H1 (cell line): ENCODE measurements at regions not wholly inside any gene's neighbourhood (a gene's known extent, or its start where the extent isn't known, plus 50 kb on each side); places are given as distances from the start of the nearest gene placed in this dataset.
A peak's percentile ranks its signal among the peaks of the same experiment; 100 is the strongest.

Experiments
- CTCF ChIA-PET: fragments of 300-600 bp; sonication (Branson Sonifier 250); formaldehyde crosslinking; loops from one replicate; lab custom pipeline; 2021; ENCODE audit not compliant: partially characterized antibody; lab: Charles Lee
- POLR2A ChIA-PET: fragments of 300-600 bp; sonication (Branson Sonifier 250); formaldehyde crosslinking; loops from one replicate; lab custom pipeline; 2021; ENCODE audit warnings: inconsistent platforms; ENCODE audit not compliant: partially characterized antibody; lab: Charles Lee
- DNase-seq, 2 experiments: peaks; one replicate each; pipeline versions ENCODE4 v3.0.0 to v3.0.0-alpha.2; 2010 to 2022; ENCODE audit warnings: low spot score in 2 of 2, low read depth in 1 of 2, mixed read lengths in 1 of 2
- FAIRE-seq: peaks from 2 replicates; lab custom pipeline; 2011; peaks lifted over from hg19 to GRCh38; lab: Jason Lieb, UNC
- H2AFZ ChIP-seq: 2 replicates; pipeline ENCODE4 v1.8.1; 2012; ENCODE audit warnings: low read length, inconsistent platforms
- H2AK5ac ChIP-seq: 2 replicates; pipeline ENCODE4 v1.6.1; 2013; ENCODE audit warnings: low read depth, low read length
- H2BK120ac ChIP-seq: replicated peaks from 2 replicates; pipeline ENCODE3; 2013; ENCODE audit warnings: low read depth, low read length, inconsistent platforms
- H2BK12ac ChIP-seq: 2 replicates; pipeline ENCODE4 v1.6.1; 2013; ENCODE audit warnings: low read depth, low read length
- H2BK15ac ChIP-seq: 2 replicates; pipeline ENCODE4 v1.6.1; 2013; ENCODE audit warnings: low read length
- H2BK20ac ChIP-seq: 2 replicates; pipeline ENCODE4 v1.6.1; 2013; ENCODE audit warnings: low read length
- H2BK5ac ChIP-seq: 2 replicates; pipeline ENCODE4 v1.6.1; 2013; ENCODE audit warnings: low read depth, low read length
- H3K14ac ChIP-seq: 2 replicates; pipeline ENCODE4 v1.6.1; 2013; ENCODE audit warnings: inconsistent platforms; ENCODE audit not compliant: insufficient read length
- H3K18ac ChIP-seq: 2 replicates; pipeline ENCODE4 v1.6.1; 2013; ENCODE audit warnings: low read length; ENCODE audit errors: extremely low read depth
- H3K23ac ChIP-seq: 2 replicates; pipeline ENCODE4 v1.6.1; 2013; ENCODE audit warnings: inconsistent platforms; ENCODE audit not compliant: insufficient read length
- H3K23me2 ChIP-seq: 2 replicates; pipeline ENCODE4 v1.6.1; 2013; ENCODE audit warnings: low read depth, low read length
- H3K27ac ChIP-seq: 2 replicates; pipeline ENCODE4 v1.6.1; 2011; ENCODE audit warnings: low read depth, low read length, inconsistent platforms
- H3K27me3 ChIP-seq, 4 experiments: replicated peaks in 1 of 4; 1 replicate in 1 of 4; 2 replicates in 3 of 4; pipeline versions ENCODE4 v1.6.1 to v1.8.1; 2011 to 2013; ENCODE audit warnings: low read length in 3 of 4, mild to moderate bottlenecking in 3 of 4, inconsistent platforms in 2 of 4, mixed read lengths in 2 of 4, moderate library complexity in 1 of 4; ENCODE audit not compliant: control insufficient read depth in 3 of 4, insufficient read depth in 3 of 4; ENCODE audit errors: extremely low read depth in 1 of 4
- H3K36me3 ChIP-seq, 4 experiments: 2 replicates each; pipeline versions ENCODE4 v1.6.1 to v1.8.1; 2011 to 2013; ENCODE audit warnings: mild to moderate bottlenecking in 4 of 4, low read length in 3 of 4, moderate library complexity in 2 of 4, control low read depth in 1 of 4, inconsistent platforms in 1 of 4; ENCODE audit not compliant: insufficient read depth in 4 of 4, control insufficient read depth in 2 of 4
- H3K4ac ChIP-seq: replicated peaks from 2 replicates; pipeline ENCODE3; 2013; ENCODE audit warnings: low read length, low read depth, mixed read lengths, inconsistent platforms; ENCODE audit not compliant: insufficient read length
- H3K4me1 ChIP-seq, 4 experiments: replicated peaks in 1 of 4; 1 replicate in 1 of 4; 2 replicates in 3 of 4; pipeline versions ENCODE4 v1.6.1 to v1.8.1; 2011 to 2013; ENCODE audit warnings: low read length in 3 of 4, inconsistent platforms in 2 of 4, mixed read lengths in 1 of 4; ENCODE audit not compliant: insufficient read depth in 4 of 4, control insufficient read depth in 3 of 4
- H3K4me2 ChIP-seq, 2 experiments: 2 replicates each; pipeline versions ENCODE4 v1.6.1 to v1.8.1; 2011 to 2013; ENCODE audit warnings: low read depth in 2 of 2, low read length in 2 of 2, control low read depth in 1 of 2, inconsistent platforms in 1 of 2, mild to moderate bottlenecking in 1 of 2; ENCODE audit not compliant: insufficient read depth in 1 of 2
- H3K4me3 ChIP-seq, 4 experiments: fragments of 200-600, 300-600 bp in 1 of 4; sonication (generic), shearing (Covaris generic), sonication (Bioruptor Twin) in 1 of 4; 2 replicates each; pipeline versions ENCODE4 v1.5.1 to v1.8.1; 2011 to 2016; ENCODE audit warnings: low read length in 4 of 4, low read depth in 3 of 4, control low read depth in 2 of 4, inconsistent platforms in 2 of 4, mild to moderate bottlenecking in 2 of 4, mixed read lengths in 1 of 4, moderate library complexity in 1 of 4; ENCODE audit not compliant: insufficient read depth in 2 of 4; ENCODE audit errors: extremely low read depth in 1 of 4
- H3K56ac ChIP-seq: replicated peaks from 2 replicates; pipeline ENCODE3; 2013; ENCODE audit warnings: low read depth, mild to moderate bottlenecking, mixed read lengths, low read length, inconsistent platforms; ENCODE audit not compliant: insufficient read length
- H3K79me1 ChIP-seq: 2 replicates; pipeline ENCODE4 v1.6.1; 2013; ENCODE audit warnings: low read depth, low read length, control low read depth
- H3K79me2 ChIP-seq, 2 experiments: 2 replicates each; pipeline versions ENCODE4 v1.6.1 to v1.8.1; 2012 to 2013; ENCODE audit warnings: low read length in 2 of 2, mild to moderate bottlenecking in 2 of 2, inconsistent platforms in 1 of 2; ENCODE audit not compliant: insufficient read depth in 2 of 2, control insufficient read depth in 1 of 2
- H3K9ac ChIP-seq, 4 experiments: replicated peaks in 1 of 4; 1 replicate in 1 of 4; 2 replicates in 3 of 4; pipeline versions ENCODE4 v1.6.1 to v1.8.1; 2011 to 2013; ENCODE audit warnings: low read depth in 3 of 4, low read length in 3 of 4, control low read depth in 2 of 4, mild to moderate bottlenecking in 2 of 4, moderate library complexity in 2 of 4, inconsistent platforms in 1 of 4; ENCODE audit errors: extremely low read depth in 1 of 4
- H3K9me3 ChIP-seq, 2 experiments: 2 replicates each; pipeline versions ENCODE4 v1.6.1 to v1.8.1; 2012 to 2013; ENCODE audit warnings: mild to moderate bottlenecking in 2 of 2, moderate library complexity in 2 of 2, control low read depth in 1 of 2, inconsistent platforms in 1 of 2, low read depth in 1 of 2, low read length in 1 of 2, mixed read lengths in 1 of 2; ENCODE audit not compliant: insufficient read depth in 2 of 2
- H4K20me1 ChIP-seq, 2 experiments: replicated peaks in 1 of 2; 2 replicates each; pipeline versions ENCODE3 to v1.8.1; 2011 to 2013; ENCODE audit warnings: inconsistent platforms in 2 of 2, low read length in 2 of 2, mild to moderate bottlenecking in 1 of 2; ENCODE audit not compliant: insufficient read depth in 2 of 2, control insufficient read depth in 1 of 2
- H4K5ac ChIP-seq: 2 replicates; pipeline ENCODE4 v1.6.1; 2013; ENCODE audit warnings: low read length, low read depth, mixed read lengths, inconsistent platforms; ENCODE audit not compliant: insufficient read length
- H4K8ac ChIP-seq: 2 replicates; pipeline ENCODE4 v1.8.0; 2013; ENCODE audit warnings: mild to moderate bottlenecking, moderate library complexity, low read length, inconsistent platforms; ENCODE audit not compliant: insufficient read depth; ENCODE audit errors: extremely low read depth
- H4K91ac ChIP-seq: replicated peaks from 2 replicates; pipeline ENCODE3; 2013; ENCODE audit warnings: low read length, mixed read lengths, inconsistent platforms; ENCODE audit not compliant: insufficient read length
- CEBPB ChIP-seq: IDR thresholded peaks from 2 replicates; pipeline ENCODE4 v1.6.1; 2012; ENCODE audit warnings: low read depth, low read length
- JUN ChIP-seq: IDR thresholded peaks from 2 replicates; pipeline ENCODE4 v1.6.1; 2011; ENCODE audit warnings: low read depth, mild to moderate bottlenecking, improper control_type of control experiment, low read length
- KDM1A ChIP-seq: fragments of 200-600, 300-600 bp; sonication (generic); IDR thresholded peaks from 2 replicates; pipeline ENCODE4 v1.7.1; 2016; ENCODE audit warnings: mild to moderate bottlenecking, low read length, borderline replicate concordance
- KDM4A ChIP-seq: IDR thresholded peaks from one replicate; pipeline ENCODE4 v1.7.1; 2012; ENCODE audit warnings: low read depth, mild to moderate bottlenecking, moderate library complexity, low read length, inconsistent platforms; ENCODE audit not compliant: severe bottlenecking
- PHF8 ChIP-seq: fragments of 200-600 bp; sonication (generic); conservative IDR thresholded peaks from 2 replicates; pipeline ENCODE4 v1.7.1; 2012; ENCODE audit warnings: low read depth, mild to moderate bottlenecking, inconsistent platforms, low read length, moderate library complexity
- SIRT6 ChIP-seq: IDR thresholded peaks from one replicate; pipeline ENCODE4 v1.7.1; 2012; ENCODE audit warnings: low read length, inconsistent platforms
- WGBS, 2 experiments: shearing (Covaris generic) in 1 of 2; methylation state at CpG; one replicate each; pipeline versions ENCODE4 v1.1.6 to v1.1.7; 2013 to 2015; ENCODE audit warnings: low lambda C conversion rate in 2 of 2, mixed read lengths in 2 of 2, inconsistent platforms in 1 of 2, low coverage in 1 of 2, missing lambda C conversion rate in 1 of 2; ENCODE audit not compliant: insufficient replicate concordance in 2 of 2, insufficient coverage in 1 of 2, insufficient read length in 1 of 2; ENCODE audit errors: extremely low coverage in 1 of 2, missing lambda C conversion rate in 1 of 2; 5-methylcytosine and 5-hydroxymethylcytosine counted together
- TF ChIP-seq, protein P1 (sequence below): IDR thresholded peaks from 2 replicates; pipeline ENCODE4 v1.6.1; 2012; ENCODE audit warnings: inconsistent platforms

DNA sequence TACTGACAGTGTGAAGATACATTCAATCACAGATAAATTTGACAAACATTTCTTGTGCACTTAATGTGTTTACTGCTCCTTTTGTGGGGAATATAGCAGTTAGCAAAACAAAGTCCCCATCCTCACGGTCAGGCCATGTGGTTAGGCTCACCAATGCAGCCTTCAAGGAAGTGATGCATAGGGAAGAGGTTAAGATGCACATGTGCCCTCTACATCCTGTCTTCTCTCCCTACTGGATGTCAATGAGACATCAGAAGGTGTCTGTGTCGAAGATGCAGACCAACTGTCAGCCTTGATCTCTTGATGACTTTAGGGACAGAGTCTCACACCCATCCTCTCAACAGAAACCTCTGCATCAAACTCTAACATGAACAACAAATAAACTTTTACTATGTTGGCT lies 78.7 kb downstream of the FH start:
- H3K79me2 ChIP-seq: no peaks in the 10 kb centered on the region
- H3K56ac ChIP-seq: no peak overlapping the region
- H3K4me1 ChIP-seq: peaks cover 0 to 6% (median 3%) of the 10 kb centered on the region in 4 experiments; a peak in 3 of 7 replicates
- no peak overlapping the region for H3K14ac ChIP-seq
- FAIRE-seq (no peak), DNase-seq (no peak)
- 0 out of 2 replicates have a peak overlapping the region, but pooled peaks have one; percentile 55 for H2BK5ac ChIP-seq
- no peaks in the 10 kb centered on the region for H4K20me1 ChIP-seq
- H3K18ac ChIP-seq: no peak overlapping the region
- no peak overlapping the region for H3K4ac ChIP-seq
- no peak overlapping the region for H3K27ac ChIP-seq
- peak overlapping the region; percentile 82; the same call in 1 of the 2 replicates for H2BK12ac ChIP-seq
- no peaks in the 10 kb centered on the region for H3K36me3 ChIP-seq
- H2BK15ac ChIP-seq: no peak overlapping the region; the same call in 1 of the 2 replicates
- 0 out of 2 replicates have a peak overlapping the region, but pooled peaks have one; percentile 70 for H2AK5ac ChIP-seq
- H3K23ac ChIP-seq: no peak overlapping the region
- no peak for TF ChIP-seq KDM1A
- TF ChIP-seq KDM4A: no peak
- TF ChIP-seq PHF8: no peak
- no peak for TF ChIP-seq CEBPB
- TF ChIP-seq, protein P1, sequence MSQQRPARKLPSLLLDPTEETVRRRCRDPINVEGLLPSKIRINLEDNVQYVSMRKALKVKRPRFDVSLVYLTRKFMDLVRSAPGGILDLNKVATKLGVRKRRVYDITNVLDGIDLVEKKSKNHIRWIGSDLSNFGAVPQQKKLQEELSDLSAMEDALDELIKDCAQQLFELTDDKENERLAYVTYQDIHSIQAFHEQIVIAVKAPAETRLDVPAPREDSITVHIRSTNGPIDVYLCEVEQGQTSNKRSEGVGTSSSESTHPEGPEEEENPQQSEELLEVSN: no peak
- TF ChIP-seq JUN: no peak
- TF ChIP-seq SIRT6: no peak
- H3K9ac ChIP-seq: no peak overlapping the region
- no peaks in the 10 kb centered on the region for H3K23me2 ChIP-seq
- H2BK20ac ChIP-seq: peak overlapping the region; percentile 9; the same call in 1 of the 2 replicates
- H4K91ac ChIP-seq: peak overlapping the region; percentile 44
- H3K9me3 ChIP-seq: peaks cover 7 to 10% of the 10 kb centered on the region in 2 experiments
- H3K4me3 ChIP-seq: no peak overlapping the region
- WGBS, 2 experiments: 89% methylated on average over 2 of the region's 2 CpGs; no CpG with 5 or more reads in 1 of the 2 experiments
- H3K79me1 ChIP-seq: no peaks in the 10 kb centered on the region
- no peak overlapping the region for H3K4me2 ChIP-seq
- H2AFZ ChIP-seq: no peak overlapping the region
- no peaks in the 10 kb centered on the region; a peak in 1 of 7 replicates for H3K27me3 ChIP-seq
- H4K5ac ChIP-seq: no peak overlapping the region
- CTCF ChIA-PET: no interaction called here
- no peak overlapping the region for H4K8ac ChIP-seq
- peak overlapping the region; percentile 25 for H2BK120ac ChIP-seq
- POLR2A ChIA-PET: no interaction called here
